Stomach (tissue), 8 donors: ENCODE measurements at regions not wholly inside any gene's neighbourhood (a gene's known extent, or its start where the extent isn't known, plus 50 kb on each side); places are given as distances from the start of the nearest gene placed in this dataset.
A peak's percentile ranks its signal among the peaks of the same experiment; 100 is the strongest.

Source experiments
- DNase-seq, 2 donors: peaks; one replicate each; pipeline versions ENCODE4 v3.0.0 to v3.0.0-alpha.2; 2013 to 2019
- H3K27ac ChIP-seq, 5 donors: fragments of 200-600 bp in 4 of 5; sonication (generic) in 4 of 5; one replicate each; pipeline ENCODE4 v1.5.1; 2013 to 2019; ENCODE audit warnings: mild to moderate bottlenecking in 1 of 5, moderate library complexity in 1 of 5
- H3K27me3 ChIP-seq, 3 donors: fragments of 200-600 bp; sonication (generic); one replicate each; pipeline ENCODE4 v1.5.1; 2017 to 2019; ENCODE audit warnings: mixed run types in 1 of 3
- H3K36me3 ChIP-seq, 4 donors: fragments of 200-600 bp; sonication (generic); 1 replicate in 3 of 4; 2 replicates in 1 of 4; pipeline ENCODE4 v1.5.1; 2016 to 2019
- H3K4me1 ChIP-seq, 4 donors: fragments of 200-600 bp; sonication (generic); one replicate each; pipeline ENCODE4 v1.5.1; 2016 to 2019
- H3K4me3 ChIP-seq, 4 donors: fragments of 200-600 bp; sonication (generic) in 3 of 4; one replicate each; pipeline ENCODE4 v1.5.1; 2016 to 2019; ENCODE audit warnings: mild to moderate bottlenecking in 1 of 4
- H3K9me3 ChIP-seq, 4 donors: fragments of 200-600 bp; sonication (generic); one replicate each; pipeline ENCODE4 v1.5.1; 2016 to 2019
- EP300 ChIP-seq: sonication (generic); formaldehyde crosslinking; IDR thresholded peaks from one replicate; pipeline ENCODE4 v1.6.1; 2017; ENCODE audit warnings: antibody characterized with exemption
- POLR2A ChIP-seq, 4 donors: fragments of 450-650 bp; IDR thresholded peaks; one replicate each; pipeline ENCODE4 v1.6.1; 2016; ENCODE audit warnings: antibody characterized with exemption in 4 of 4, control low read depth in 2 of 4, mild to moderate bottlenecking in 1 of 4, moderate library complexity in 1 of 4
- POLR2AphosphoS5 ChIP-seq, 3 donors: sonication (generic); formaldehyde crosslinking; IDR thresholded peaks; one replicate each; pipeline ENCODE4 v1.6.1; 2016; ENCODE audit warnings: antibody characterized with exemption in 3 of 3
- WGBS, 5 donors: extraction: QIAGEN DNeasy Blood & Tissue Kit in 3 of 5; methylation state at CpG; one replicate each; pipeline versions ENCODE4 v1.1.5 to v1.1.7; 2013 to 2018; 5-methylcytosine and 5-hydroxymethylcytosine counted together
- intact Hi-C: fragments of 100-400 bp; cut with DNase I; formaldehyde crosslinking; loops from one replicate; pipeline ENCODE4 v1.15.1; 2023; ENCODE audit warnings: low total_unique reads
- TF ChIP-seq, protein P1 (sequence below), 7 experiments: fragments of 450-650 bp in 4 of 7; fragments of 200-600 bp in 3 of 7; sonication (generic) in 3 of 7; IDR thresholded peaks; one replicate each; pipeline ENCODE4 v1.5.1; 2016 to 2019; ENCODE audit warnings: antibody characterized with exemption in 7 of 7, control low read depth in 2 of 7, mild to moderate bottlenecking in 1 of 7
- donor health status: healthy with polysubstance abuse.
- donor health status: Bipolar disorder and iron deficiency.
- donor health status: healthy.

DNA sequence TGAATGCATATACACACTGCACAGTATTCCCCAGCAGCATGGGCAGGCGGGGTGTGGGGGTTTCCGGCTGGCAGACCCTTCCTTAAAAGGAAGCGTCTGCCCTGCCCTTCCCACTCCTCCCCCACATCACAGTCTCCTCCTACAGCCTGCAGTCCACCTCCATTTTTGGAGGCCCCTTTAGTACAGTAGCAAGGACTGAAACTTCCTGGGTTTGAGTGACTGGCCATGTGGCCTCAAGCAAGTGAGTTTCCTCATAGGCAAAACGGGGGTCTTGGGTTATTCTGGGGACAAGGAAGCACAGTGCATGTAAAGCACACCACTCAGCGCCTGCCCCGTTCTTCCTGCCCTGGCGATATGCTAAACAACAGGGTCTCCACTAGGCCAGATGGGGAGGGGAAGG, 62.1 kb upstream of the COL13A1 start:
- Histone ChIP-seq H3K27me3 (peaks cover 0 to 21% (median 5%) of the 10 kb centered on the region in 3 donors), H3K9me3 (no peaks in the 10 kb centered on the region), H3K27ac (no peak overlapping the region), H3K4me3 (no peak overlapping the region), H3K36me3 (no peaks in the 10 kb centered on the region), H3K4me1 (peaks cover 0 to 3% (median 2%) of the 10 kb centered on the region in 4 donors)
- 59 to 62% (median 60%) methylated on average over 7 of the region's 7 CpGs for WGBS, 5 donors
- intact Hi-C loops: no loop called here
- peak in 1 of 2 donors; percentile 46 for DNase-seq
- TF ChIP-seq POLR2AphosphoS5 (IDR thresholded peaks at IDR 0.05) (no peak), EP300 (no peak), POLR2A (IDR thresholded peaks at IDR 0.05) (no peak)
- TF ChIP-seq, protein P1, sequence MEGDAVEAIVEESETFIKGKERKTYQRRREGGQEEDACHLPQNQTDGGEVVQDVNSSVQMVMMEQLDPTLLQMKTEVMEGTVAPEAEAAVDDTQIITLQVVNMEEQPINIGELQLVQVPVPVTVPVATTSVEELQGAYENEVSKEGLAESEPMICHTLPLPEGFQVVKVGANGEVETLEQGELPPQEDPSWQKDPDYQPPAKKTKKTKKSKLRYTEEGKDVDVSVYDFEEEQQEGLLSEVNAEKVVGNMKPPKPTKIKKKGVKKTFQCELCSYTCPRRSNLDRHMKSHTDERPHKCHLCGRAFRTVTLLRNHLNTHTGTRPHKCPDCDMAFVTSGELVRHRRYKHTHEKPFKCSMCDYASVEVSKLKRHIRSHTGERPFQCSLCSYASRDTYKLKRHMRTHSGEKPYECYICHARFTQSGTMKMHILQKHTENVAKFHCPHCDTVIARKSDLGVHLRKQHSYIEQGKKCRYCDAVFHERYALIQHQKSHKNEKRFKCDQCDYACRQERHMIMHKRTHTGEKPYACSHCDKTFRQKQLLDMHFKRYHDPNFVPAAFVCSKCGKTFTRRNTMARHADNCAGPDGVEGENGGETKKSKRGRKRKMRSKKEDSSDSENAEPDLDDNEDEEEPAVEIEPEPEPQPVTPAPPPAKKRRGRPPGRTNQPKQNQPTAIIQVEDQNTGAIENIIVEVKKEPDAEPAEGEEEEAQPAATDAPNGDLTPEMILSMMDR (IDR thresholded peaks at IDR 0.05): no peak

DNA sequence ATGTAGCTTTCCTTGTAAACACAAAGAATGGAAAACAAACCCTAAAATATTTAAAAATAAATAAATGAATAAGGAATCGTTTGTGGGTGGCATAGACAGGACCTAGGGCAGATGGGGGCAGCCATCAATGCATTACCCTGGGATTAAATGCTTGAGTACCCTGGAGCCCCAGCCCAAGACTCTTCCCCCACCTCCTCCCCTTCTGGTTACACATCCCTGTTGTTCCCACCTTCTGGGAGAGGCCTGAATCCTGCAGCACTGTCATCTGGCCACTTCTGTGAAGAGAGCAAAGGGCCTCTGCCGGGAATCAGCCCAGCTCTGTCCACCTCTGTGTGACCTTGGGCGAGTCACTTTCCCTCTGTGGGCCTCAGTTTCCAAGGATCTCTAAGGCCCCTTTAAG, 61.6 kb upstream of the COL13A1 start:
- no peak for DNase-seq
- intact Hi-C loops: no loop called here
- WGBS, 5 donors: 52 to 81% (median 71%) methylated on average over 3 of the region's 3 CpGs
- no peaks in the 10 kb centered on the region for H3K36me3 ChIP-seq
- no peak overlapping the region for H3K27ac ChIP-seq
- no peak overlapping the region for H3K4me3 ChIP-seq
- peaks cover 0 to 3% (median 0%) of the 10 kb centered on the region in 4 donors for H3K4me1 ChIP-seq
- no peaks in the 10 kb centered on the region for H3K9me3 ChIP-seq
- TF ChIP-seq EP300 (no peak), POLR2A (IDR thresholded peaks at IDR 0.05) (no peak), POLR2AphosphoS5 (IDR thresholded peaks at IDR 0.05) (no peak)
- TF ChIP-seq, protein P1 (IDR thresholded peaks at IDR 0.05): no peak
- H3K27me3 ChIP-seq: peaks cover 0 to 21% (median 5%) of the 10 kb centered on the region in 3 donors

DNA sequence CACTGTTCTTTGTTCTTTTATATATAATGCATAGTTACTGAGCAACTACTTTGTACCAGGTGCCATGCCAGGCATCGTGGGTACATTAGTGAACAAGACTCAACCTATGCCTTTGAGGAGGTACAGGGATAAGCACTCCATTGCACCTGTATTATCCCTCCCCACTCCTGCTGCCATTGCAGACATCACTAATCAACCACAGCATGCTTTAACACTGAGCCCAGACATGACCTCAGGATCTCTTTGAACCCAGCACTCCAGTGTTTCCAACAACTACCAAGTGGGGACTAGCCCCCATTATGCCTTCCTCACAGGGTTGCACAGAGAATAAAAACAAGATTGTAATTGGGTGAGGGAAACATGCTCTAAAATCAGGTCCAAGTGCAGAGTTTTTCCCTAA, 60.5 kb upstream of the COL13A1 start:
- Histone ChIP-seq H3K9me3 (no peaks in the 10 kb centered on the region), H3K27me3 (peaks cover 0 to 21% (median 5%) of the 10 kb centered on the region in 3 donors), H3K27ac (no peak overlapping the region), H3K36me3 (no peaks in the 10 kb centered on the region), H3K4me1 (peaks cover 0 to 3% (median 0%) of the 10 kb centered on the region in 4 donors), H3K4me3 (no peak overlapping the region)
- 84 to 100% (median 92%) methylated on average over 1 of the region's 1 CpG for WGBS, 5 donors
- DNase-seq: no peak
- intact Hi-C loops: no loop called here
- TF ChIP-seq EP300: no peak

DNA sequence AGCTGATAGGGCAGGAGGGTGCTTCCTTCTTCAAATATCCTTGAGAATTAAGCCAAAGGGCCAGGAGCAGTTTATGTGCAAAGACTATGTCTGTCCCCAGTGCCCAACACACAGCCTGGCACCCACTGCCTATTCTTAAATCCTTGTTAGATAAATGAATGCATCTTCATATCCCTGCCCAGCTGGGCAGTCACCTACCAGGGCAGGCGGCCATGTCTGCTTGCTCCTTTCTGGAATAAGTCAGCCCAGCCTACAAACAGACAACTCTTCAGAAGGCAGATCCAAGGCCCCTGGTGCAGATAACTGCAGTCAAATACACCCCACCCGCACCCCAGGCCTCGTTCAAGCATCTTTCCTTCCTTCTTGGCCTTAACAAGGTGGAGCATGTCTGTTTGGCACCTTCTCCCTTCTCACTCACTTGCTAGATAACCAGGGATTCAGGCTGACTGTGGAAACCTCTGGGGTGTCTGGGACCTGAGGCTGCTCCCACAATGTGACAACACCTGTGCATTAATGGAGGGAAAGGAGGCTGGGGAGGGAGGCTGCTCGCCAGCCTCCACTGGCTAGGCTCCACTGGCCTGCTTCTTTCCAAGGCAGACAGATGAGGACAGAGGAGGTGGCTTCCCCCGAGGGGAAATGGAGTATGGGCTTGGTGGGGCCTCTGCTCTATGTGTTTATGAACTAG, 59.9 kb upstream of the COL13A1 start:
- Histone ChIP-seq H3K4me3 (no peak overlapping the region), H3K36me3 (no peaks in the 10 kb centered on the region), H3K4me1 (peaks cover 0 to 2% (median 0%) of the 10 kb centered on the region in 4 donors), H3K9me3 (no peaks in the 10 kb centered on the region), H3K27ac (no peak overlapping the region), H3K27me3 (peaks cover 0 to 21% (median 5%) of the 10 kb centered on the region in 3 donors)
- TF ChIP-seq POLR2A (IDR thresholded peaks at IDR 0.05): no peak
- no peak for TF ChIP-seq POLR2AphosphoS5 (IDR thresholded peaks at IDR 0.05)
- TF ChIP-seq, protein P1 (IDR thresholded peaks at IDR 0.05): no peak
- no peak for TF ChIP-seq EP300
- intact Hi-C loops: no loop called here
- DNase-seq: no peak
- 75 to 85% (median 77%) methylated on average over 5 of the region's 5 CpGs for WGBS, 5 donors

DNA sequence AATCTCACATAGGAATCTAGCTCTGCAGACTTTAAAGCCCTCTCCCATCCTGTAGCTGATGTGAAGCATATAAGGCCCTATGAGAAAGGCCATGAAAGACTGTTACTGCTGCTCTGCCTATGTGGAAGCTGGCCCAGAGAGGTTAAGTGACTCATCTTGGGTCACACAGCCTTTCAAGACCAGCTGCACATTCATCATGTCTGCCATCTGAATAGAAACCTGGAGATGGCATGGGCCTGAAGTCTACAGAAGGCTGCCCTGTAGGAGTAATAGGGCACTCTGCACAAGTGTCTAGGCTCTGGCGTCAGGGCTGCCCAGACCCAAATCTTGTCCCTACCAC, 59.4 kb upstream of the COL13A1 start:
- 85 to 100% (median 97%) methylated on average over 1 of the region's 1 CpG for WGBS, 5 donors
- Histone ChIP-seq H3K36me3 (no peaks in the 10 kb centered on the region), H3K4me1 (no peaks in the 10 kb centered on the region), H3K4me3 (no peak overlapping the region), H3K27me3 (peaks cover 0 to 21% (median 5%) of the 10 kb centered on the region in 3 donors), H3K9me3 (no peaks in the 10 kb centered on the region), H3K27ac (no peak overlapping the region)
- intact Hi-C loops: no loop called here
- DNase-seq: no peak
- TF ChIP-seq POLR2A (IDR thresholded peaks at IDR 0.05) (no peak), EP300 (no peak), POLR2AphosphoS5 (IDR thresholded peaks at IDR 0.05) (no peak)
- TF ChIP-seq, protein P1 (IDR thresholded peaks at IDR 0.05): no peak
